Memory B cell (primary cell): ENCODE measurements at regions not wholly inside any gene's neighbourhood (a gene's known extent, or its start where the extent isn't known, plus 50 kb on each side); places are given as distances from the start of the nearest gene placed in this dataset.

ENCODE experiments used
- ATAC-seq: fragments of 150-1000 bp; cut with Tn5 transposase; 2 replicates; pipeline ENCODE4 v1.10.0; 2021; ENCODE audit warnings: low read depth, mild to moderate bottlenecking, moderate library complexity
- DNase-seq, 2 donors: peaks; one replicate each; pipeline ENCODE4 v3.0.0; 2022; ENCODE audit warnings: low spot score in 2 of 2
- H3K27ac Mint-ChIP-seq: one replicate; pipeline ENCODE4 v1.8.0; 2022; ENCODE audit warnings: mild to moderate bottlenecking, moderate library complexity, mixed read lengths
- H3K27me3 Mint-ChIP-seq: one replicate; pipeline ENCODE4 v1.8.0; 2022; ENCODE audit warnings: mixed read lengths
- H3K36me3 Mint-ChIP-seq: one replicate; pipeline ENCODE4 v1.8.0; 2022; ENCODE audit warnings: mild to moderate bottlenecking, mixed read lengths
- H3K4me1 Mint-ChIP-seq: one replicate; pipeline ENCODE4 v1.8.0; 2022; ENCODE audit warnings: mixed read lengths
- H3K4me3 Mint-ChIP-seq: one replicate; pipeline ENCODE4 v1.8.0; 2022; ENCODE audit warnings: mild to moderate bottlenecking, moderate library complexity, mixed read lengths
- H3K9me3 Mint-ChIP-seq: one replicate; pipeline ENCODE4 v1.8.0; 2022; ENCODE audit warnings: mixed read lengths

DNA sequence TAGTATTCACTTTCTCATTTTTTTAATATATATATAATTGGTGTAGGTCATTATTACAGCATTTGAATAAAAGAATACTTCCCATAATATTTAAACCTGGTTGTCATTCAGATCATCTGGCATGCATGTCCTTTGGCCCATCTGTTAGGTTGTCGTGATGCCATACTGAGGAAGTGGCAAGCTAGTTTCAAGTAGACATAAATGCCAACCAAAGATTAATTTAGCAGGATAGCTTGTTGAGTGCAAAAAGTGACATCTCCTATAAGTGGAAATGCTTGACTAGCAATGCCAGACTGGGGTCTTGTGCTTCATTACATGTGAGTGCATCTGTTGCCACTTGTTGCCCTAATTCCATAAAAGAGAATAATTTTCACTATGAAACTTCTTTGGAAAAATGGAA, 1044.7 kb downstream of the GRIK2 start:
- H3K9me3 Mint-ChIP-seq = peaks cover 3% of the 10 kb centered on the region
- ATAC-seq (no peak), DNase-seq (no peak)
- no peak overlapping the region for H3K4me3 Mint-ChIP-seq
- no peaks in the 10 kb centered on the region for H3K4me1 Mint-ChIP-seq
- H3K36me3 Mint-ChIP-seq = no peaks in the 10 kb centered on the region
- no peaks in the 10 kb centered on the region for H3K27me3 Mint-ChIP-seq
- H3K27ac Mint-ChIP-seq = no peak overlapping the region

DNA sequence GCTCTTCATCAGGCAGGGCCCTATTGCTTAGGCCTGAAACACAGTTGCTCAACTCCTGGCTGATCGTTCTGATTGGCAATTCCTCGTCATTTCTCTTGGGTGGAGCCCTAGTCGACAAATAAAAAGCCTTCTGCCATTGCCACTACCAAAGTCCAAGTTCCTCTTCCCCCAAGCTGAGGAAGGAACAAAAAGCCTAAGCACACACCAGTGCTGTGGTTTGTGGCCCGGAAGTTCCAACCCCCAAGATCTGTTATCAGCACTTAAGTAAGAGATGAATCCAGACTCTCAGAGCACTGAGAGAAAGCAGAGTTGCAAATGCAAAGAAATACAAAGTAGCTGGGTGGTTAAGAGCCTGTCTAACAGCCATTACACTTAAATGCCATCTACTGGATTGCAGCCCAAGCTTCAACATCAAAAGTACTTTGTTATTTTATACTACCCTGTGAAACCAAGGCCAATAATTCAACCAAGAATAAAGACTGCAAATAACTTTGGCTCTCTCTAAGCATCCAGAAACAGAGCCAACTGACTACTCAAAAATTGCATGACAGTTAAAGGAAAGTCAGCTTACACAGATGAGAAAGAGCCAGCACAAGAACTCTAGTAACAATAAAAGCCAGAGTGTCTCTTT, 1024.0 kb downstream of the GRIK2 start:
- Mint-ChIP-seq H3K4me3 (no peak overlapping the region), H3K9me3 (peaks cover 2% of the 10 kb centered on the region), H3K27me3 (no peaks in the 10 kb centered on the region), H3K36me3 (no peaks in the 10 kb centered on the region), H3K4me1 (no peaks in the 10 kb centered on the region), H3K27ac (no peak overlapping the region)
- ATAC-seq = no peak
- DNase-seq = no peak

DNA sequence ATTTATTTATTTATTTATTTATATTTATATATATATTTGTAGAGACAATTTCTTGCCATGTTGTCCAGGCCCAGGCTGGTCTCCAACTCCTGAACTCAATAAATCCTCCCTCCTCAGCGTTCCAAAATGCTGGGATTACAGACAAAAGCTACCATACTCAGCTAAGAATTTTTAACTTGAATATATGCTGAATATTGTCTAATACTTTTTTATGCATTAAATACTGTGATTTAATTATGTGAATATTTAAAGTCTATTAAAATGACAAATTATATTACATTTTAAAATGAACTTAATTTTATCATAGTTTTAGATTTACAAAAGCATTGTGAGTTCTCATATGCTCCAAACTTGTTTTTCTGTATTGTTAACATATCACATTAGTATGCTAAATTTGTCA, 1022.4 kb downstream of the GRIK2 start:
- DNase-seq = no peak
- no peaks in the 10 kb centered on the region for H3K9me3 Mint-ChIP-seq
- no peak overlapping the region for H3K27ac Mint-ChIP-seq
- no peak overlapping the region for H3K4me3 Mint-ChIP-seq
- no peaks in the 10 kb centered on the region for H3K4me1 Mint-ChIP-seq
- H3K27me3 Mint-ChIP-seq = no peaks in the 10 kb centered on the region
- no peaks in the 10 kb centered on the region for H3K36me3 Mint-ChIP-seq
- no peak for ATAC-seq

DNA sequence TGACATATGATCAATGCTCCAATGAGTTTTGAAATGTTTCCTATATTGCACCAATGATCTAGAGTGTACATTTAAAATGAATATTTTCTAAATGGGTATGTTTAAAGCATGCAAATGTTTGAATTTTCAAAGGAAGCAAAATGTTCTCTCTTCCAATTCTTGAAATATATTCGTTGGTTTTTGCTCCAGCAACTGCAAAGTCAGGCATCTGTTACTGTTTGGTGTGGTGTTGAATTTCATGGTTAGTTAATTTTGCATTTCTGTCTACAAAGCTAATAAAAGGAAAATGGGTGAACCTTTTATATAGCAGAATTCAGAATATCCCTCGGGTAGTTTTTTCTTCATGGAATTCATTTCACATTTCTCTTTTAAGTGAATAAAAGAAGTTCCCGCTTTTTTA, 1018.3 kb downstream of the GRIK2 start:
- no peaks in the 10 kb centered on the region for H3K36me3 Mint-ChIP-seq
- H3K27me3 Mint-ChIP-seq = no peaks in the 10 kb centered on the region
- H3K27ac Mint-ChIP-seq = no peak overlapping the region
- no peaks in the 10 kb centered on the region for H3K4me1 Mint-ChIP-seq
- ATAC-seq = no peak
- DNase-seq = no peak
- no peak overlapping the region for H3K4me3 Mint-ChIP-seq
- peaks cover 1% of the 10 kb centered on the region for H3K9me3 Mint-ChIP-seq

DNA sequence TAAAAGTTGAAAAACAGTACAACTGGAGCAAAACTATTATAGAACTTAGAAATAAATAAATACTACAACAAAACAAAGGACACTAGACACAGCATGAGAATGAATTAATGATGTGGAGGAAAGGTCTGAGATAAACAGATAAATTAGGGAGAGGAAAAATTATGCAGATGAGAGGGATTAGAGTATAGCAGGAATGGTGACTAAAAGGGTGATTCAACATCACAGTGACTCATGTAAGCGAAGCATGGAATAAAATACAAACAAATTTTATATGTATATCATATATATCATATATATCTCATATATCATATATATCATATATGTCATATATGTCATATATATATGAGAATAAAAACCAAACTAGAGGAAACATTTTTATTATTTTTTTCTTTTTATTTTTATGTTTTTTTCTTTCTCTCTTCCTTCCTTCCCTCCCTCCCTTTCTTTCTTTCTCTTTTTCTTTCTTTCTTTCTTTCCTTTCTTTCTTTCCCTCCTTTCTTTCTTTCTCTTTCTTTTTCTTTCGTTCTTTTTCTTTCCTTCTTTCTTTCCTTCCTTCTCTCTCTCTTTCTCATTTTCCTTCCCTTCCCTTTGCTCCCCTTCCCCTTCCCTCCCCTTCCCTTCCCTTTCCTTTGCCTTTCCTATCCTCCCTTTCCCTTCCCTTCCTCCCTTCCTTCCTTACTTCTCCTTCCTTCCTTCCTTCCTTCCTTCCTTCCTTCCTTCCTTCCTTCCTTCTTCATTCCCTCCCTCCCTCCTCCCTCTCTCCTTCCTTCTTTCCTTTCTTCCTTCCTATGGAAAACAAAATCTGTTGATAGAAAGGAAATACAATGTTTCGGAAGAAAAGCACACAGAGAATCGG, 1014.6 kb downstream of the GRIK2 start:
- Mint-ChIP-seq H3K4me1 (no peaks in the 10 kb centered on the region), H3K36me3 (no peaks in the 10 kb centered on the region), H3K27ac (no peak overlapping the region), H3K4me3 (no peak overlapping the region), H3K9me3 (peaks cover 1% of the 10 kb centered on the region), H3K27me3 (no peaks in the 10 kb centered on the region)
- DNase-seq = no peak
- no peak for ATAC-seq

DNA sequence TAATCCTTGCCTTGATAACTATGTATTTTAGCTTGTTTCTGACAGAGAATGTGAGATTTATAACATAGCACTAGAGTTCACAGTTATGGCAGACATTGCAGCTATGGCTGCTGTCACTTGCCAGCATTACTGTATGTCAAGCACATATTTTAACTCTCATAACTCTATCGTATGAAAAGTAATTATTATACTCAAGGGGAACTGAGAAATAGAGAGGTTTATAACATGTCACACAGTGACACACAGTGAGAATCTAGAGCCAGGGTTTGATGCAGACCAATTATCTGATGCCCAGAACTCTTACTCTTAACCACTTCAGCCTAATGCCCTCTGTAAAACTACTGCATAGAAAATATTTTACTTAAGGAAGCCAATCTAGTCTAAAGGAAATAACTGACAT, 1012.4 kb downstream of the GRIK2 start:
- H3K36me3 Mint-ChIP-seq = no peaks in the 10 kb centered on the region
- ATAC-seq (no peak), DNase-seq (no peak)
- peaks cover 1% of the 10 kb centered on the region for H3K9me3 Mint-ChIP-seq
- no peak overlapping the region for H3K27ac Mint-ChIP-seq
- H3K4me1 Mint-ChIP-seq = no peaks in the 10 kb centered on the region
- H3K27me3 Mint-ChIP-seq = no peaks in the 10 kb centered on the region
- H3K4me3 Mint-ChIP-seq = no peak overlapping the region

DNA sequence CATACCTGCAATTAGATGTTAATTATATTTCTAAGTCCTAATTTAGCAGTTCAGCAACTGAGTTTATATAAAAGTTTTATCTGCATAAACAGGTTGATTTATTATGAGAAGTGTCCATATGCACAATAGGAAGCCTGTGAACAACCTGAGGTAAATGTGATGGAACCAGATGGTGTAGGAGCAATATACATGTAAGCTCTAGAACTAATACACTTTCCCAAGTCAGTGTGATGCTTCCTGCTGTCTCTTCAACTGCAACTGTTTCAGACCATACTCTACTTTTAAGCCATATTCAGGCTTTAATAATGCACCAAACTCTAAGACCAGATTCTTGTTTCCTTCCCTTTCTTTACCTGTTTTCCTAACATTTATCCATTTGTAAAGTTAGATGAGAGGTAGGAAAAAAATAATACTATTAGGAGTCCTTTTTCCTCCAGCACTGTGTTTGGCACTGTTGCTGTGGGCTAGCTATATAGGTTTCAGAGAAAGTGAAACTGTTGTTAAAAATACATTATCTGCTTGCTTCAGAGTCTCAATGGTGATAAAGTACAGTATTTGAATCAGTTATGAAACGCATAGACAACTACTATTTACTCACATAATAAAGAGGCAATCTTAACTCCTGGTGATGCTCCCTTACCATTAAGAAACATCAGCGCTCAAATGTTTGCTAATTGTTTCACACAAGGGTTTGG, 1009.3 kb downstream of the GRIK2 start:
- Mint-ChIP-seq H3K27ac (no peak overlapping the region), H3K9me3 (peaks cover 6% of the 10 kb centered on the region), H3K4me3 (no peak overlapping the region), H3K36me3 (no peaks in the 10 kb centered on the region), H3K27me3 (no peaks in the 10 kb centered on the region), H3K4me1 (no peaks in the 10 kb centered on the region)
- ATAC-seq (no peak), DNase-seq (no peak)

DNA sequence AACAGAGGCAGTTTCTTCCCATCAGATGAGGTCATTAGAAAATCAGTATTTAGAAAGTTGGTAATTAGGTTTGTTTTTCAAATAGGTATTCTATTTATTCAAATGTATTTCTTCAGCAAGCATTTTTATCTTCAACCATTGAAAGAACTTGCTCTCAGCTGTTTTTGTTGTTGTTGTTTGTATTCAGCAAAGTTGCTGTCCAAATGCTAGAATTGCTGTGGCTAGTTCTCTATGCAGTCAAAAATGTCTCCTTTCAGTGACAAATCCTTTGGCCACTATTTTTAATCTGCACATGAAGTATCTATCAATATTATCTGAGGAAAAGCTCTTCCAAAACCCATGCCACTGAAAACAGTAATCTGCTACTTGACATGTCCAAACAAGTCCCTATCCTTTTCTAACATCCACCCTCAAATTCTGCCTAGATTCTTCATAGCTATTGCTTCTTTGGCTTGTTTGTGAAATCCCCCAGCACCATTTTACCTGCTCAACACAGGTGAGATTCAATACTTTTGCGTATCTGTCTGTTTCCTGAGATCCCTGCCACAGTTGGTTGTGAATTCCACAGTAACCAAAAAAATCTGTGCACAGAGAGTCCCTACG, 1005.4 kb downstream of the GRIK2 start:
- H3K36me3 Mint-ChIP-seq = no peaks in the 10 kb centered on the region
- H3K27me3 Mint-ChIP-seq = no peaks in the 10 kb centered on the region
- H3K9me3 Mint-ChIP-seq = peaks cover 8% of the 10 kb centered on the region
- H3K27ac Mint-ChIP-seq = no peak overlapping the region
- H3K4me3 Mint-ChIP-seq = no peak overlapping the region
- DNase-seq = no peak
- no peaks in the 10 kb centered on the region for H3K4me1 Mint-ChIP-seq
- ATAC-seq = no peak

DNA sequence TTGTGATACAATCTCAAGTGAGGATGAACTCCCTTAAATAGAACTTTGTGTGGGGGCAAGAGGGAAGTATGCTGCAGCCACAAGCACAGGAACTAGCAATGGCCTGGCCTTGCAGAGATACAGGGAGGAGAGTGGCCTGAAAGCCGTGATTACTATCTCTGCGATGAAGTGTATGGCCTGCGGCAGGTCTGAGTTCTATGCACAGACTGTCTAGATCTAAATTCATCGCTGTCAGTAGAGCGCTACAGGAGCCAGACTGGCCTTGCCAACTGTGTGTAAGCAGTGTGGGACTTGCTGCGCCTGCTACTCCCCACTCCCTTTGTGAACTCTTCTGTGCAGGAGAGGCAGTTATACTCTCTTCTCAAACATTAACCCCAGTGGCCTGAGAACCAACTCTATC, 997.0 kb downstream of the GRIK2 start:
- Mint-ChIP-seq H3K27ac (no peak overlapping the region), H3K9me3 (peaks cover 6% of the 10 kb centered on the region), H3K4me3 (no peak overlapping the region), H3K36me3 (no peaks in the 10 kb centered on the region), H3K27me3 (no peaks in the 10 kb centered on the region), H3K4me1 (no peaks in the 10 kb centered on the region)
- ATAC-seq (no peak), DNase-seq (no peak)

DNA sequence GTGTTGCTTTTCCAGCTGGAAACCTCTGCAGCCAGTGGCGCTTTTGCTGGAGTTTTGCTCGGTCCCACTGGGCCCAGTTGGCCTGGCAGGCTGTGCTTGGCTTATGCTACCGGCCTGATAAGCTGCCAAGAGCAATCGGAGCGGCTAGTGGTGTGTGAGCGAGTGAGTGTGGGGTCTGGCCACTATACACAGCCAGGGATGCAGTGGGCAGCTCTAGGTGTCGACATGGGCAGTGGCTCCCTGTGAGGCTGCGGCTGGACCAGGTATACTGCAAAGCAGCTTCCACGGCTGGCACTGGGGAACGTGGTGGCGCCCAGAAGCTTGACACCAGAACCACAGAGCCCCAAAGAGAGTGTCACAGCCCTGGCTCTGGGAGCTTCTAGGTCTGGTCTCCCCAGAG, 996.5 kb downstream of the GRIK2 start:
- Mint-ChIP-seq H3K27me3 (no peaks in the 10 kb centered on the region), H3K4me3 (no peak overlapping the region), H3K9me3 (peaks cover 5% of the 10 kb centered on the region), H3K36me3 (no peaks in the 10 kb centered on the region), H3K4me1 (no peaks in the 10 kb centered on the region), H3K27ac (no peak overlapping the region)
- ATAC-seq (no peak), DNase-seq (no peak)

DNA sequence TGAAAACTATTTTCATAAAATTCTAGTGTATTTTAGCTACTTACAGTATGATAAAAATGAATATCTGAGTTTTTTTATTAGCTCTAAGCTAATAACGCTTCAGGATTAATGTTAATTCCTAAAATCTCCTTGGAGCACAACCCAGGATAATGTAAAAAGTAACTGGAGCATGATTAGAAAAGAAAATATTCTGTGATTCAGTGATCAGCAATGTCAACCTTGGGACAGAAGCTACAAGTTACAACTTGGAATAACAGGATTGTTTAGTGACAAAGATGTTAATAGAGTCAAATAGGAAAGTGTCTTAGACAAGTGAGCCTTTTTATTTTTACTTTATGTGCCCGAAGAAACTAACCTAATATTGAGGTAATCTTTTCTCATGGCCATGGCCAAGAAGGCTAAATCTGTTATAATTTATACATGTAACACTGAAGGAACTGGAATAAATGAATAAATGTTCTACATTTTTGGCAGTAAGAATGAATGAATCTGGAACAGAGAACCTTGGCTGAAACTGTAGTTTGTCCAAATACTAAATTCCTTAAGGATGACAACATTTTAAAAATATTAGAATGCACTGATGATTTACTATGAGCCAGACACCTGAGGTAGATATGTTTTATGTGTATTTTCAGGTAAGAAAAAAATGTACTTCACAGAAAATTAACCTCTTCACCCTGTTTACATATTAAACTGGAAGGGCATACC, 994.0 kb downstream of the GRIK2 start:
- ATAC-seq (no peak), DNase-seq (no peak)
- H3K4me3 Mint-ChIP-seq = no peak overlapping the region
- no peaks in the 10 kb centered on the region for H3K36me3 Mint-ChIP-seq
- H3K27me3 Mint-ChIP-seq = no peaks in the 10 kb centered on the region
- no peaks in the 10 kb centered on the region for H3K4me1 Mint-ChIP-seq
- no peaks in the 10 kb centered on the region for H3K9me3 Mint-ChIP-seq
- no peak overlapping the region for H3K27ac Mint-ChIP-seq

DNA sequence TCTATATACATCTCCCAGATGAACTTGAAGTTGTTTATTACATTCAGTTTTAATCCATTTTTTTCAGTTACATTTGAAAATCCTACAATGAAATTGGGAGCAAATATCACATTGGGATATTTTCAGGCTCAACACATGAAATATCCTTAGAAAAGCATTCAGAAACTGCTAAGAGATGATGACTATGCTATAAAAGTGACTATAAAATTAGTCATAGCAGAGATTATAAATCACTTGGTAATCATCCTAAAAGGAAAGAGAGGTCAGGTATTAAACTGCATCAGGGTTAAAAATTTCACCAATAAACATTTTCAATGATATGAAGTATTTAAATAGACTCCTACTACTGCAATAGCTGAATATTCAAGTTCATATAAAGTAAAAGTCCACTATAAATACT, 987.7 kb downstream of the GRIK2 start:
- no peaks in the 10 kb centered on the region for H3K36me3 Mint-ChIP-seq
- no peaks in the 10 kb centered on the region for H3K4me1 Mint-ChIP-seq
- no peak overlapping the region for H3K27ac Mint-ChIP-seq
- no peak for DNase-seq
- no peak overlapping the region for H3K4me3 Mint-ChIP-seq
- H3K27me3 Mint-ChIP-seq = no peaks in the 10 kb centered on the region
- ATAC-seq = no peak
- no peaks in the 10 kb centered on the region for H3K9me3 Mint-ChIP-seq

DNA sequence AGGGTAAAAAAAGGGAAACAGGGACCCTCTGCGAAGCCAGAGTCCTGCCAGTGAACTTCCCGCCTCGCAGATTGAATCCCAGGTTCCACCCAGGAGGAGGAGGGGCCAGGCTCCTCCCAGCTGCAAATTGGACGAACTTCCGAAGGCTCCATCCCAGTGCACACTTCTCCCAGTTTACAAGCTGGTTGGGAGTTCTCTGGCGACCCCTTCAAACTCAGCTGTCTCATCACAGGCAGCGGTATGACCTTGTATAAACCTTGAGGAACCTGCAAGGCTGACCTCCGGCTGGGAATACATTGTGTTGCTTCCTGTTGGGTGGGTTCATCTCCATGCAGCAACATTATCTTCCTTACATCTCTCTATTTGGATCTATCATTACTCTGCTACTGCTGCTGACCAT, 962.7 kb downstream of the GRIK2 start:
- DNase-seq (no peak), ATAC-seq (no peak)
- no peak overlapping the region for H3K4me3 Mint-ChIP-seq
- no peak overlapping the region for H3K27ac Mint-ChIP-seq
- H3K9me3 Mint-ChIP-seq = peaks cover 3% of the 10 kb centered on the region
- H3K36me3 Mint-ChIP-seq = no peaks in the 10 kb centered on the region
- H3K4me1 Mint-ChIP-seq = no peaks in the 10 kb centered on the region
- H3K27me3 Mint-ChIP-seq = no peaks in the 10 kb centered on the region

DNA sequence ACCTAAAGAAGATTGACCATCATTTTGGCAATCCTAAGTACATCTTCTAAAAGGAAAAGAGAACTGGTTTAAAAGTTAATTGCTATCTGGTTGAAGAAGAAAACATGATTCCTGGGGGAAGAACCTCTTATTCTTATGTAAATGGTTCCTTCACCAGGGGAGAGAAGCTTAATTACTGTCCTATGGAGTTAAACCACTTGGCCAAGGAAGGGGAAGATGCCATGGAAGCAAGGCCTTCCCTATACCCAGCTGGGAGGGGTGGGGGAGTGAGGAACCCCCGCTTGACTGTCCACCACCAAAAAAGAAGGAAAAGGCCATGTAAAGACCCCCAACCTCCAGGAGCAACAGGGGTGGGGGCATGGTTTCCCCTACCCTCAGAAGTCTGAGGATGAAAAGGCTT, 962.1 kb downstream of the GRIK2 start:
- no peak for DNase-seq
- H3K4me1 Mint-ChIP-seq = no peaks in the 10 kb centered on the region
- no peak for ATAC-seq

More for the DNA sequence above, 962.1 kb downstream of the GRIK2 start:
- no peak overlapping the region for H3K4me3 Mint-ChIP-seq
- no peak overlapping the region for H3K27ac Mint-ChIP-seq
- H3K27me3 Mint-ChIP-seq = no peaks in the 10 kb centered on the region
- peaks cover 3% of the 10 kb centered on the region for H3K9me3 Mint-ChIP-seq
- H3K36me3 Mint-ChIP-seq = no peaks in the 10 kb centered on the region
